ENCODE measurements at regions not wholly inside any gene's neighbourhood (a gene's known extent, or its start where the extent isn't known, plus 50 kb on each side); places are given as distances from the start of the nearest gene placed in this dataset.

GRCh38 chr1:193919827-193920226 lies 733.4 kb upstream of the B3GALT2 start:
- TF ChIP-seq CTCF (IDR thresholded peaks at IDR 0.05; ENCODE audit: borderline replicate concordance, extremely low read depth, low read length, poor library complexity, severe bottlenecking) (no peak), EZH2 (IDR thresholded peaks at IDR 0.05; ENCODE audit: borderline replicate concordance, low read depth, low read length, severe bottlenecking) (no peak)
